Renal cortical epithelial cell (primary cell): ENCODE measurements at regions not wholly inside any gene's neighbourhood (a gene's known extent, or its start where the extent isn't known, plus 50 kb on each side); places are given as distances from the start of the nearest gene placed in this dataset.
"Not testable (repeated sequence)": the region's sequence is repeated elsewhere in the genome, so short reads cannot be mapped to it uniquely, and the experiment has no call there.

Experiments
- DNase-seq: peaks from one replicate; pipeline ENCODE4 v3.0.0-alpha.2; 2011; ENCODE audit warnings: low read depth

- DNase-seq = no peak
These were observed 61.5 kb downstream of the RPUSD4 start for GRCh38 chr11:126149759-126150625.

- DNase-seq = no peak
These were observed 63.1 kb downstream of the RPUSD4 start for GRCh38 chr11:126148317-126148716.

- DNase-seq = peak; percentile 61
These were observed 64.0 kb downstream of the RPUSD4 start for GRCh38 chr11:126147208-126148111.

DNA sequence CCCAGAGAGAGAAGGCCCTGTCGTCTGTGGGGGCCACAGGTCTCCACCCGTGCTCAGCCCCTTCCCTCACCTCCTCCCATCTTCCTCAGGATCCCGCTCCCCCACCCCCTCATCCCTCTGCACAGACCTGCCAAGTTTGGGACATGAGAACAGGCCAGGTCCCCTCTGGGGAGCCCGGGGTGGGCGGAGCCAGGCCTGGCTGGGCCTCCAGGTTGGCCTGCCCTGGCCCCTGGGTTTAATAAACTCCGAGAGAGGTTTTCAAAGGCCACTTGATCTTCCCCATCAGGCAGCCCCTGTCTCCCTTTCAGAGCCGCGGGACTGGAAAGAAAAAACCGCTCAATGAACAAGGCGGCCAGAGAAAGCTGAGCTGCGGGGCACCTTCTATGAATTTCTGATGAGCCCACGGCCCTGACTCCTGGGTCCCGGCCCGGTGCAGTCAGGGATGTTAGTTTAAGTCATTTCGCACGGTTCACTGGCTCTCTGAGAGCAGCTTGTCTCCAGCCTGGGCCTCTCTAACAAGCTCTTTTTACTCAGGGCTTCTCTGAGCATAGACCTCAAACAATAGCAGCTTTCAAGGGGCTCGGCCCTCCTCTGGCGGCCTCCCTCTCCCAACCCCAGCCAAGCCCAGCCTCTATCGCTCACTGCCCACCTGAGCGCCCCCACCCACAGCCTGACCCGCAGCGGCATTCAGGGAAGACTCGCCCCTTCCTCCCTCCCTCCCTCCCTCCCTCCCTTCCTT lies 64.8 kb downstream of the RPUSD4 start:
- DNase-seq = peak; percentile 64

DNA sequence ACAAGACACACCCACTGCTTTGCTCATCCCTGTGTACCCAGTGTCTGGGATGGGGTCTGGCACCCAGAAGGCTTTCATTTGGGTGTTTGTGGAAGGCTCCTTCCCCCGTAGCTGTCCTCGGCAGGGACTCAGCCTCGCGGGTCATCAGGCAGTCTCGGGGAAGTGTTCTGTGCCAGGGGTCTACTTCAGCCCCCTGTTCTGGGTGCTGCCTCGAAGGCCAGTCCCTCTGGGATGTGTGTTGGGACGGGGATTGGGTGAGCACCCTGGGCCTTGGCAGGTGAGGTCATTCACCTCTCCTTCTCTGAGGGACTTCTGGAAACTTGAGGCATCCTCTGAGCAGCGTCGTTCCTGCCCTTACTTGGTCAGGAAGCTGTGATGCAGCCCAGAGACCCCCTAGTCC lies 65.5 kb downstream of the RPUSD4 start:
- no peak for DNase-seq

DNA sequence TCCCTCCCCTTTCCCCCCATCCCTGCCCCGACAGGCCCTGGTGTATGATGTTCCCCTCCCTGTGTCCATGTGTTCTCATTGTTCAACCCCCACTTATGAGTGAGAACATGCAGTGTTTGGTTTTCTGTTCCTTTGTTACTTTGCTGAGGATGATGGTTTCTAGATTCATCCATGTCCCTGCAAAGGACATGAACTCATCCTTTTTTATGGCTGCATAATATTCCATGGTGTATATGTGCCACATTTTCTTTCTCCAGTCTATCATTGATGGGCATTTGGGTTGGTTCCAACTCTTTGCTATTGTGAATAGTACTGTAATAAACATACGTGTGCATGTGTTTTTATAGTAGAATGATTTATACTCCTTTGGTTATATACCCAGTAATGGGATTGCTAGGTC lies 68.0 kb downstream of the RPUSD4 start:
- not testable (repeated sequence) for DNase-seq

- DNase-seq = peak; percentile 58
These were observed 70.5 kb downstream of the RPUSD4 start for GRCh38 chr11:126140926-126141280.

DNA sequence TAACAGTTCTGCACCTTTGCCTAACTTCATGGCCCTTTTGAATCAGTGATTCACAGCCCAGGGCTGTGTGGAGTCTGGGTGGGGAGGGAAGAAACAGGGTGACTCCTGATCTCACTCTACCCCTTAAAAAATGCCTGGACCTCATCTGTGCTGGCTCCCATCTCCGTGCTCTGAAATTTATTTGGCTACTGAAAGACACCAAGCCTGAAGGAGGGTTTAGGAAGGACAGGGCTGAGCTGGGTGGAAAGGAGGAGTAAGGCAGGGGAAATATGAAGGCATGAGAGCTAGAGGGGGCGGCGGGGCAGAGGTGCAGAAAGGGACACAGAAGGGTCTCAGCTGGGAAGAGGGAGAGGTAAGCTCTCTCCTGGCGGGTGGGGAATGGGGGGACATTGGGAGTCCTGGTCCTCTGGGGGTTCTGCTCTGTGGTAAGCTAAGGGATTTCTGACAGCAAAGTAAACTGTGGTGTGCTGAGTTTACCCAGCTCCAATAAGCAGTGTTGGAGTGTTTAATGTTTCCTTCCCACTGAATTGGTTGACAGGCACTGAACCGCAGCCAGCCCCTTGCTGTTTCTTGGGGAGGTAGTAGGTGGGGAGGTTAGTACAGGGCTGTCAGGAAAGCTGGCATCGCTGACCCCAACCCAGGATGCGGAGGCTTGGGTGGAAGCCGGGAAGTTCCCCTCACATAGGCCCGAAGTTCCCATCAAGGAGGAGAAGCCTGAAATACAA lies 71.1 kb downstream of the RPUSD4 start:
- no peak for DNase-seq

DNA sequence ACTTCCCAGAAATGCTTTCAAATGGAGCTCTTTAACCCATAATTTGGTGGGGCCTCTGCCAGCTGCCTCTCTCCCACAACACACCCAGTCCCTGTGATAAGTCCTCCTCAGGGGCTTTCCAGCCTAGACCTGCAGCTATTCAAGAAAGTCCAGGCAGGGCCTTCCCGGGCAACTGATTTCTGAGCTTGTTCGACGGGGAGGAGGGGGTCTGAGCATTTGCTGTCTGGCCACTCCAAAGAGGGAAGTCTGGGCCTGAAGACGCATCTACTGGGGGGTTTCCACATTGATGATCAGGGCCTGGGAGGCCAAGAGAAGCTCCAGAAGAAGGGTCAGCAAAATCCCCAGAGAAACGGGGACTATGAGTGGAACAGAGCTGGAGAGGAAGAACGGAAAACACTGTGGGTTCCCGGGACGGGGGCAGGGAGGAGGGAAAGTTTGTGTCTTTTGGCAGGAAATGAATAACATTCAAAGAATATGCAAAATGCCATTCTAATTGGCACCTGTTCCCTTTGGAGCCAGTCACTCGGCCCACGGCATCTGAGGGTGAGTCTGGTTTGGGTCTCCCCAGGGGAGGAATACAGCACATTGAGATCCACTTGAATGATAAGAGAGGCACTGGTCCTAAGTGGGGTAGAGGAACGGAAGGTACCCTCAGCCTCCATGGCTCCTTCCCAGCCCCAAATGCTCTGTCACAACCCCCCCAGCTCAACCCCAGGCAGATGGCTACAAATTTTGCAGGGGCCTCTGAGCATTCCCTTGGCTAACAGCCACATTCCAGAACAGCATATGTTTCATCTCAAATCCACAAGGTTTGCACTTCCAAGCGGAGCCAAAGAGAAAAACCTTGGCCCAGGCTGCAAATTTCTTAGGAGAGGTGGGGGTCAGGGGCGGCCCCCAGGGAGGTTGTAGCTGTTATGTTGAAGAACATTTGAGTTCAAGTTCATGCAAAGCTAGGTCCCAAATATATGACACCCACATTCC lies 72.0 kb downstream of the RPUSD4 start:
- DNase-seq = no peak

GRCh38 chr11:126138636-126139035 lies 72.8 kb downstream of the RPUSD4 start:
- no peak for DNase-seq

DNA sequence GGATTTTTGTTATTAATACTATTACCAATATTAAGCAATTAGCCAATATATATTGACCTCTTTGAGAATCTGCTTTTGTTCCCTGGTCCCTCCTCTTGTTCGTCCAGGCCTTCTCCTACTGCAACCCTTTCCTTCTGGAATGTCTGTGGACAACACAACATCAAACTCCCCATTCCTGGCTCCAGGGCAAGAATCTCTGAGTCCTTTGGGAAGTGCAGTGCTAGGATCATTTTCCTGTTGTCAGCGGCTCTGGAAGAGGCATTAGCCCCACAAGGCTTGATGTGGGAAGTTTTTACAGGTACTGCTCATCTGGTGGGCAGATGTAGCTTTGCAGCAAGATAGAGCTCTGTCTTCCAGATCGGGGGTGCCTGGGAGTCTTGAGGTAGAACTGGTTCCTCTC lies 74.3 kb downstream of the RPUSD4 start:
- DNase-seq = no peak

GRCh38 chr11:126136507-126136906 lies 73.8 kb upstream of the CDON start:
- no peak for DNase-seq

- no peak for DNase-seq
These were observed 72.8 kb upstream of the CDON start for GRCh38 chr11:126135235-126136176.

DNA sequence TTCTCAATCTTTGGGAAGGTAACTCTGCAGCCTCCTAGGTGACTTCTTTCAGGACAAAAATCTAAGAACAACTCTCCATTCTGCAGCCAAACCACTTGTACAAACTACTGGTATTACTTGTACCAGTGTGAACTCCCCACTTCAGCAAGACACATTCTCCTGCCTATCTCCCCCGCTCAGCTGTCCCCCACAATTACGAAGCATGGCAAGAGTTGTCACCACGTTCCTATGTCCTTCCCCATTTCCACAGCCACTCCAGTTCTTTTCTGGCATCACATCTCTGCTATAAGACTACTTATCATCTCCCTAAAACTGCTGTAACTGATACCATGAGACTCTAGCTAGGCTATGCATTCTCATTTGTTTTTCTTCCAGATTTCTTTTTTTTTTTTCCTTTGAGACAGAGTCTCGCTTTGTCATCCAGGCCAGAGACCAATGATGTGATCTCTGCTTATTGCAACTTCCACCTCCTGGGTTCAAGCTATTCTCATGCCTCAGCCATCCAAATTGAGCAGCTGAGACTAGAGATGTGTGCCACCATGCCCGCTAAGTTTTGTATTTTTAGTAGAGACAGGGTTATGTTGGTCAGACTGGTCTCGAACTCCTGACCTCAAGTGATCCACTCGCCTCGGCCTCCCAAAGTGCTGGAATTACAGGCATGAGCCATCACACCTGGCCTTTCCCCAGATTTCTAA lies 71.9 kb upstream of the CDON start:
- no peak for DNase-seq

DNA sequence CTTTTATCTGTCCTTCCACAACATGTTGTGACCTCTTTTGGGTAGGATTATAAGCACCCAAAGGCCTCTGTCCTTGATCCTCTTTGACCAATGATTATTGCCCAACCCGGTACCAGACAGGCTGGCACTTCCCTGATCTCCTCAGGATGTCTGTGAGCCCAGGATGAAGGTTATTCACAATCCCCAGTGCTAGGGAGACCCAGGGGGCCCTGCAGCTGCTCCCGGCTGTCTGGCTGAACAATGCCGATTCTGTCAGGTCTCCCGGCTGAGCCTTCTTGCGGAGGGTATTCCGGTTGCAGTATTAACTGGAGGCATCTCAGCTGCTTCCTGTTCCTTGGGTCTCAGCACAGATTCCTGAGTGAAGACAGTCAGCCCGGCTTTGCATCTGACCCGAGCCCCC lies 71.2 kb upstream of the CDON start:
- DNase-seq = no peak

DNA sequence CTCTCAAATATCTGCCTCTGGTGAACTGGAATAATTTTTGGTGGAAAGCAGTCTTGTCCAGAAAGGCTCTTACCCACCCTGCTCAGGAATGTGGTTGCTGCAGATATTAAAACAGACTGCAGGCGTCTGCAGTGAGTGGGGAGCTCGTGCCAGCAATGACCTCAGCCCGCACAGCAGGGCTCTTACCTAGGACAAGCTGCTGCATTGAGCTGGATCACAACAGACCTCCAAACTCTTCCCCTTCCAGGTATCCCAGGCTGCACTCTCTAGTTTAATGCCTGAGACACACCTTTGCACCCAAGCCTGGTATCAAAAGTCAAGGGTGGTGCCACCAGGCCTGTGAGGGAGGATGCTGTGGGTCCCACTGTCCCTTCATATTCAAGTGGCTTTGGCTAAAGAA lies 69.7 kb upstream of the CDON start:
- peak; percentile 53 for DNase-seq

DNA sequence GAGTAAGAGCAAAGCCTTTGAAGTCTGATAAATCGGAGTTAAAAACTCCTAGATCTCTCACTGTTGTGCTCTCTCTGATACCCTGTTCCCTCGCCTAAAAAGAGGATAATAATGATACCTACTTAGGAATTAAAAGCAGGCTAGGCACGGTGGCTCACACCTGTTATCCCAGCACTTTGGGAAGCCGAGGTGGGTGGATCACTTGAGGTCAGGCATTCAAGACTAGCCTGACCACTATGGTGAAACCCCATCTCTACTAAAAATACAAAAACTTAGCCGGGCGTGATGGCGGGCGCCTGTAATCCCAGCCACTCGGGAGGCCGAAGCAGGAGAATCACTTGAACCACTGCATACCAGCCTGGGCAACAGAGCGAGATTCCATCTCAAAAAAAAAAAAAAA lies 68.1 kb upstream of the CDON start:
- DNase-seq = not testable (repeated sequence)
